ENCODE measurements at regions not wholly inside any gene's neighbourhood (a gene's known extent, or its start where the extent isn't known, plus 50 kb on each side); places are given as distances from the start of the nearest gene placed in this dataset.

DNA sequence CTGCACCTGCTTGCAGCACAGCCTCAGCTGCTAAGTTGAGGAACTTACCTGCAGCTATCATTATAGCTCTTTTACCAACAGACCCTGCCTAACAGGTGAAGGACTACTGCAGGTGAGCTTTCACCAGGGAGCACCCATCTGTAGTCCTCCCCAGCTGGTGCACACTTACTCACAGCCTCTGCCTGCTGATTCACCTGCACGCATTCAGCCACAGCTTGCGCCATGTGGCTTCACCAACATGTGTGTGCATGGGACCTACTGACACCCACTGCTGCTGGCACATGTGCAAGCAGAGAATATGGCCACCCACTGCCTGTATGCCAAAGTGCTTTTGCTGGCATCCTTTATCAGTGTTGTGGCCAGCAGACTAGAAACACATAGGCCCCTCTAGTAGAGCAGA lies 146.7 kb upstream of the KLHL4 start:
- Histone ChIP-seq H3K4me1 (ENCODE audit: insufficient read depth, low read length) (no peaks in the 10 kb centered on the region), H2AFZ (ENCODE audit: low read length) (no peak overlapping the region), H3K9me3 (ENCODE audit: low read depth, low read length) (no peaks in the 10 kb centered on the region), H3K4me2 (ENCODE audit: insufficient read depth, low read length) (no peak overlapping the region), H3K4me3 (ENCODE audit: insufficient read depth, low read length) (no peak overlapping the region), H4K20me1 (ENCODE audit: insufficient read depth, low read length) (no peaks in the 10 kb centered on the region), H3K36me3 (ENCODE audit: insufficient read depth, low read length) (no peaks in the 10 kb centered on the region), H3K27me3 (ENCODE audit: insufficient read depth, low read length) (no peaks in the 10 kb centered on the region), H3K79me2 (ENCODE audit: insufficient read depth, low read length) (no peaks in the 10 kb centered on the region), H3K27ac (ENCODE audit: low read depth, low read length) (no peak overlapping the region)
- TF ChIP-seq, protein P1, sequence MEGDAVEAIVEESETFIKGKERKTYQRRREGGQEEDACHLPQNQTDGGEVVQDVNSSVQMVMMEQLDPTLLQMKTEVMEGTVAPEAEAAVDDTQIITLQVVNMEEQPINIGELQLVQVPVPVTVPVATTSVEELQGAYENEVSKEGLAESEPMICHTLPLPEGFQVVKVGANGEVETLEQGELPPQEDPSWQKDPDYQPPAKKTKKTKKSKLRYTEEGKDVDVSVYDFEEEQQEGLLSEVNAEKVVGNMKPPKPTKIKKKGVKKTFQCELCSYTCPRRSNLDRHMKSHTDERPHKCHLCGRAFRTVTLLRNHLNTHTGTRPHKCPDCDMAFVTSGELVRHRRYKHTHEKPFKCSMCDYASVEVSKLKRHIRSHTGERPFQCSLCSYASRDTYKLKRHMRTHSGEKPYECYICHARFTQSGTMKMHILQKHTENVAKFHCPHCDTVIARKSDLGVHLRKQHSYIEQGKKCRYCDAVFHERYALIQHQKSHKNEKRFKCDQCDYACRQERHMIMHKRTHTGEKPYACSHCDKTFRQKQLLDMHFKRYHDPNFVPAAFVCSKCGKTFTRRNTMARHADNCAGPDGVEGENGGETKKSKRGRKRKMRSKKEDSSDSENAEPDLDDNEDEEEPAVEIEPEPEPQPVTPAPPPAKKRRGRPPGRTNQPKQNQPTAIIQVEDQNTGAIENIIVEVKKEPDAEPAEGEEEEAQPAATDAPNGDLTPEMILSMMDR (IDR thresholded peaks at IDR 0.05; ENCODE audit: extremely low read depth, low read depth, low read length) = no peak
- no peak for DNase-seq (ENCODE audit: insufficient read length, low spot score, missing footprints)

DNA sequence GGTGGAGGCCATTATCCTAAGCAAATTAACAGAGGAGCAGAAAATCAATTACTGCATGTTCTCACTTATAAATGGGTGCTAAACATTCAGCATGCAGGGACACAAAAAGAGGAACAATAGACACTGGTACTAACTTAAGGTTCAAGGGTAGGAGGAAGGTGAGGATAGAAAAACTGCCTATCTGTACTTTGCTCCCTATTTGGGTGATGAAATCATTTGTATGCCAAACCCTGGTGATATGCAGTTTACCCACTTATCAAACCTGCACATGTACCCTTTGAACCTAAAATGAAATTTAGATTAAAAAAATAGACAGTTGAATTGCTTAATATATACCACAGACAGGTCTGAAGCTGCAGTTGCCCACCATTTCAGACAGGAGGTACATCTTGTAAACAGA lies 143.3 kb upstream of the KLHL4 start:
- H3K4me3 ChIP-seq (ENCODE audit: insufficient read depth, low read length) = no peak overlapping the region
- H4K20me1 ChIP-seq (ENCODE audit: insufficient read depth, low read length) = no peaks in the 10 kb centered on the region
- no peaks in the 10 kb centered on the region for H3K27me3 ChIP-seq (ENCODE audit: insufficient read depth, low read length)
- no peak overlapping the region for H2AFZ ChIP-seq (ENCODE audit: low read length)
- TF ChIP-seq, protein P1 (IDR thresholded peaks at IDR 0.05; ENCODE audit: extremely low read depth, low read depth, low read length) = no peak
- H3K79me2 ChIP-seq (ENCODE audit: insufficient read depth, low read length) = no peaks in the 10 kb centered on the region
- H3K27ac ChIP-seq (ENCODE audit: low read depth, low read length) = no peak overlapping the region
- no peaks in the 10 kb centered on the region for H3K9me3 ChIP-seq (ENCODE audit: low read depth, low read length)
- no peak overlapping the region for H3K4me2 ChIP-seq (ENCODE audit: insufficient read depth, low read length)
- DNase-seq (ENCODE audit: insufficient read length, low spot score, missing footprints) = no peak
- H3K4me1 ChIP-seq (ENCODE audit: insufficient read depth, low read length) = no peaks in the 10 kb centered on the region
- H3K36me3 ChIP-seq (ENCODE audit: insufficient read depth, low read length) = no peaks in the 10 kb centered on the region

DNA sequence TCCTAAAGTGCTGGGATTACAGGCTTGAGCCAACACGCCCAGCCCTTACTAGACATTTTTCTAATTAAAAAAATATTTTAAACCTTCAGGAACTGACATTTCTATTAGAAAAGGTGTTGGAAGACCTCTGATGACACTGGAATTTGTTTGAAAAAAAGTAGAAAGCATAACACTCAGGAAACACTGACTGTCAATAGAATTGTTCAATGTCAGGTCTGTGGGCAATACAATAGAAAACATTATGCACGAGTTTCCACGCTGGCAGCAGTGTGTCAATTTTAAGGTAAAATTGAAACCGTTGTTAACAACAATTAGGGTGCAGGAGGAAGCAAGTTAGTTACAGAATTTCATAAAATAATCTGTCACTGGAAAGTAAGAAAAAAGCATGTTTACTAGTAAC lies 140.7 kb upstream of the KLHL4 start:
- TF ChIP-seq, protein P1 (IDR thresholded peaks at IDR 0.05; ENCODE audit: extremely low read depth, low read depth, low read length) = no peak
- Histone ChIP-seq H4K20me1 (ENCODE audit: insufficient read depth, low read length) (no peaks in the 10 kb centered on the region), H3K4me2 (ENCODE audit: insufficient read depth, low read length) (no peak overlapping the region), H2AFZ (ENCODE audit: low read length) (no peak overlapping the region), H3K27ac (ENCODE audit: low read depth, low read length) (no peak overlapping the region), H3K79me2 (ENCODE audit: insufficient read depth, low read length) (no peaks in the 10 kb centered on the region), H3K4me3 (ENCODE audit: insufficient read depth, low read length) (no peak overlapping the region), H3K9me3 (ENCODE audit: low read depth, low read length) (no peaks in the 10 kb centered on the region), H3K4me1 (ENCODE audit: insufficient read depth, low read length) (no peaks in the 10 kb centered on the region), H3K27me3 (ENCODE audit: insufficient read depth, low read length) (no peaks in the 10 kb centered on the region), H3K36me3 (ENCODE audit: insufficient read depth, low read length) (no peaks in the 10 kb centered on the region)
- DNase-seq (ENCODE audit: insufficient read length, low spot score, missing footprints) = no peak

DNA sequence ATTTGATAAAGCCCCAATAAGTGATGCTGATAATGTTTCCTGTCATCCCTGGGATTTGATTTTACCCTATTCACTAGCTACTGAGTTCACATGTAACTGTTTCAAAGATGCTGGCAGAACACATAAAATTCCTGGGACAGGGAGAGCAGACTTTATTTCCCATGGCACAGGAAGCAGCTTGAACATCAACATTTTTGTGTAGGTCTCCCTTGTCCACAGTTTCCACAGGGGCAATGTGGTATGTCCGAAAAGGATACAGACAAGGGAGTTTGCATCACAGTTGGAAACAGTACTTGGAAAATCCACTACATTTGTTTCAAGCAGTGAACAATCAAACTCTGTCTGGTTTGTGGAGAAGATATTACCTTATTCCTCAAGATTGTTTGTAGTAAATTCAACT lies 129.2 kb upstream of the KLHL4 start:
- no peaks in the 10 kb centered on the region for H3K9me3 ChIP-seq (ENCODE audit: low read depth, low read length)
- no peak overlapping the region for H3K4me3 ChIP-seq (ENCODE audit: insufficient read depth, low read length)
- H3K4me1 ChIP-seq (ENCODE audit: insufficient read depth, low read length) = no peaks in the 10 kb centered on the region
- H3K36me3 ChIP-seq (ENCODE audit: insufficient read depth, low read length) = no peaks in the 10 kb centered on the region
- H3K27ac ChIP-seq (ENCODE audit: low read depth, low read length) = no peak overlapping the region
- DNase-seq (ENCODE audit: insufficient read length, low spot score, missing footprints) = no peak
- no peak overlapping the region for H2AFZ ChIP-seq (ENCODE audit: low read length)
- no peaks in the 10 kb centered on the region for H4K20me1 ChIP-seq (ENCODE audit: insufficient read depth, low read length)
- TF ChIP-seq, protein P1 (IDR thresholded peaks at IDR 0.05; ENCODE audit: extremely low read depth, low read depth, low read length) = no peak
- no peaks in the 10 kb centered on the region for H3K79me2 ChIP-seq (ENCODE audit: insufficient read depth, low read length)
- no peaks in the 10 kb centered on the region for H3K27me3 ChIP-seq (ENCODE audit: insufficient read depth, low read length)
- no peak overlapping the region for H3K4me2 ChIP-seq (ENCODE audit: insufficient read depth, low read length)

Data from osteoblast (primary cell).